ENCODE measurements at regions not wholly inside any gene's neighbourhood (a gene's known extent, or its start where the extent isn't known, plus 50 kb on each side); places are given as distances from the start of the nearest gene placed in this dataset.

DNA sequence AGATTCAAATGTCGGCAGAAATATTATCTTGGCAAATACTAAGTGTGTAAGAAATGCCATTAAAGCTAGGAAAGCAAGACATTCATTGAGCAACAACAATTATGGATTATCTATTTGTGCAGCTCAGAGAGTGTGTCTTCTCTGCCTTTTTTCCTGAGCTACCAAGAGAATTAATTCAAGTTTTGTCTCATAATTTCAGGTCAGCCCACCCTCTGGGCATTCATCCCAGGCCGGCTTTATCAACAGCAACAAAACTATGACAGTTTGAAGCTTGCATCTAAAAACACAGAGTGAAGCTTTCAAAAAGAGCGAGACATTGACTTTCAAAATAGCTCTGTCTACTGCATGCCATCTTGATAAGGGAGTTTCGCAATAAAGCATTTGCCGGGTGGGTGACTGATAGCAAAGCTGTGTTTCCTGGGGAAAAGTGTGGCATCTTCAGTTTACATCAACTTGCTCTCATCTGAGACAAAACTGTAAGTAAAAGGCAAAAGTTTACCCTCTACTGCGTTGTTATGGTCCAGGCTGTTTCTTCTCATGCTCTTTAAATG, 182.4 kb downstream of the IRX1 start:
- ChIA-PET CTCF (no interaction called here), POLR2A (no interaction called here)
- no peaks in the 10 kb centered on the region for H3K9me3 Mint-ChIP-seq
- H3K27me3 Mint-ChIP-seq, result no peaks in the 10 kb centered on the region
- DNase-seq, result no peak
- ATAC-seq (ENCODE audit: low read depth), result no peak
- intact Hi-C loops (cut with micrococcal nuclease), result no loop called here
- no peak overlapping the region for H3K4me3 Mint-ChIP-seq
- TF ChIP-seq, protein P1, sequence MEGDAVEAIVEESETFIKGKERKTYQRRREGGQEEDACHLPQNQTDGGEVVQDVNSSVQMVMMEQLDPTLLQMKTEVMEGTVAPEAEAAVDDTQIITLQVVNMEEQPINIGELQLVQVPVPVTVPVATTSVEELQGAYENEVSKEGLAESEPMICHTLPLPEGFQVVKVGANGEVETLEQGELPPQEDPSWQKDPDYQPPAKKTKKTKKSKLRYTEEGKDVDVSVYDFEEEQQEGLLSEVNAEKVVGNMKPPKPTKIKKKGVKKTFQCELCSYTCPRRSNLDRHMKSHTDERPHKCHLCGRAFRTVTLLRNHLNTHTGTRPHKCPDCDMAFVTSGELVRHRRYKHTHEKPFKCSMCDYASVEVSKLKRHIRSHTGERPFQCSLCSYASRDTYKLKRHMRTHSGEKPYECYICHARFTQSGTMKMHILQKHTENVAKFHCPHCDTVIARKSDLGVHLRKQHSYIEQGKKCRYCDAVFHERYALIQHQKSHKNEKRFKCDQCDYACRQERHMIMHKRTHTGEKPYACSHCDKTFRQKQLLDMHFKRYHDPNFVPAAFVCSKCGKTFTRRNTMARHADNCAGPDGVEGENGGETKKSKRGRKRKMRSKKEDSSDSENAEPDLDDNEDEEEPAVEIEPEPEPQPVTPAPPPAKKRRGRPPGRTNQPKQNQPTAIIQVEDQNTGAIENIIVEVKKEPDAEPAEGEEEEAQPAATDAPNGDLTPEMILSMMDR (IDR thresholded peaks at IDR 0.05), result no peak
- no peaks in the 10 kb centered on the region for H3K36me3 Mint-ChIP-seq (ENCODE audit: low read depth)
- H3K27ac Mint-ChIP-seq, result no peak overlapping the region
- no peaks in the 10 kb centered on the region for H3K4me1 Mint-ChIP-seq

DNA sequence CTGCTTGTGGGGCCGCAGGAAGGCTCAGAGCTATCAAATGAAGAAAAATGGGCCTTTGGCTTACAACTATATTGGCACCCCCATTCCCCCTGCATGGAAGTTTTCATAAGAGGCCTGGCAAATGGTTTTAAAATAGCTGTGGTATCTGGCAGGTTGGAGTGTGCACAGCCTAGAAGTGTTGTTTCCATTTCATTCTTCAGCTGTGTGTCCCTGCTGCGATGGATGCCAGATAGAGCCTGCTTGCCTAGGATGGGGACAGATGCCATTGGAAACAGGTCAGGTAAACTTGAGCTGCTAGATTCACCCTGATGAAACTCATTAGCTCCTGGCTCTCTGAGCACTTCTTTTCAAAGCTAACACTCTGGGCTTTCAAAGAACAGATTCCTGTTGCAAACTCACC, 183.3 kb downstream of the IRX1 start:
- Mint-ChIP-seq H3K4me1 (no peaks in the 10 kb centered on the region), H3K9me3 (no peaks in the 10 kb centered on the region), H3K27ac (no peak overlapping the region), H3K36me3 (ENCODE audit: low read depth) (no peaks in the 10 kb centered on the region), H3K4me3 (no peak overlapping the region), H3K27me3 (no peaks in the 10 kb centered on the region)
- intact Hi-C loops (cut with micrococcal nuclease), result no loop called here
- POLR2A ChIA-PET, result no interaction called here
- DNase-seq, result no peak
- no peak for ATAC-seq (ENCODE audit: low read depth)
- TF ChIP-seq, protein P1 (IDR thresholded peaks at IDR 0.05), result no peak
- CTCF ChIA-PET, result no interaction called here

DNA sequence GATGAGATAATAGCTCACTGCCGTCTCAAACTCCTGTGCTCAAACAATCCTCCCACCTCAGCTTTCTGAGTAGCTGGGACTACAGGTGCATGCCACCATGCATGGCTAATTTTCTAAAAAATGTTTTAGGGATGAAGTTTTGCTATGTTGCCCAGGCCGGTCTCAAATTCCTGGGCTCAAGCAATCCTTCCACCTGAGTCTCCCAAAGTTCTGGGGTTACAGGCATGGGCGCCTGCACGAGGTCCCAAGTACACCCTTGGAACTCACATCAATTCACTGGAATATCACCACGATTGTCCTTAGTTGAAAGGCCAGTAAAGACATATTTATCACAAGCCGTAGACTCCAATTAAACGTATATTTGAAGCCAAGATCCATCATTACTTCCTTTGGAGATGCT, 184.6 kb downstream of the IRX1 start:
- Mint-ChIP-seq H3K9me3 (no peaks in the 10 kb centered on the region), H3K27ac (no peak overlapping the region), H3K36me3 (ENCODE audit: low read depth) (no peaks in the 10 kb centered on the region), H3K27me3 (no peaks in the 10 kb centered on the region), H3K4me3 (no peak overlapping the region), H3K4me1 (no peaks in the 10 kb centered on the region)
- CTCF ChIA-PET, result no interaction called here
- intact Hi-C loops (cut with micrococcal nuclease), result no loop called here
- POLR2A ChIA-PET, result no interaction called here
- ATAC-seq (ENCODE audit: low read depth) (no peak), DNase-seq (no peak)
- TF ChIP-seq, protein P1 (IDR thresholded peaks at IDR 0.05), result no peak

DNA sequence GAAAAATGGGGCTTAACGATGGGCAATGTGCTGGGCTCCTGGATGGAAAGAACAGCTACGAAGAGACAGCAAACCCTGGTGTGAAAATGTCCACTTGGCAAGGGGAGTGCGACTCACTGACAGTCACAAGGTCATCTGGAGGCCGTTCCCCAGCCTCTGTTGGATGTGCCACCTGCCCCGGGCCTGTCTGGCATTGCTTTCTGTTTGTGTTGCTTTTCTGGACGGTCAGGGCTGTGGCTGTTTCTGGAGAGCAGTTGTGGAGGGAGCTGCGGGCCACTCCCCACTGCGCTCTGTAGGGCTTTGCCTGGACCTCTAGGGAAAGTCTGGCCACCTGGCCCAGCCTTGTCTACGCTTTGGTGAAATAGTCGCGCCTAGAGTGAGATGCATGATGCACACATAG, 185.3 kb downstream of the IRX1 start:
- H3K4me3 Mint-ChIP-seq, result no peak overlapping the region
- H3K27ac Mint-ChIP-seq, result no peak overlapping the region
- DNase-seq (no peak), ATAC-seq (ENCODE audit: low read depth) (no peak)
- TF ChIP-seq, protein P1 (IDR thresholded peaks at IDR 0.05), result no peak
- no peaks in the 10 kb centered on the region for H3K36me3 Mint-ChIP-seq (ENCODE audit: low read depth)
- intact Hi-C loops (cut with micrococcal nuclease), result no loop called here
- POLR2A ChIA-PET, result no interaction called here
- no peaks in the 10 kb centered on the region for H3K27me3 Mint-ChIP-seq
- no peaks in the 10 kb centered on the region for H3K4me1 Mint-ChIP-seq
- H3K9me3 Mint-ChIP-seq, result no peaks in the 10 kb centered on the region
- CTCF ChIA-PET, result no interaction called here

DNA sequence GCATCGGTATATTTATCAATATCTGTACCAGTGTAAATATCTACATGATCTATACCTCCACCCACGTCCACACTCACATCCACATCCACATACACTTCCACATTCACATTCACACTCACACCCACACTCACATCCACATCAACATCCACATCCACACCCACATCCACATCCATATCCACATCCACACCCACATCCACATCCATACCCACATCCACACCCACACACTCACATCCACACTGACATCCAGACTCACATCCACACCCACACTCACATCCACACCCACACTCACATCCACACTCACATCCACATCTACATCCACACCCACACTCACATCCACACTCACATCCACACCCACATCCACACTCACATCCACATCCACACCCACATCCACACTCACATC, 189.2 kb downstream of the IRX1 start:
- POLR2A ChIA-PET, result no interaction called here
- Mint-ChIP-seq H3K9me3 (no peaks in the 10 kb centered on the region), H3K36me3 (ENCODE audit: low read depth) (no peaks in the 10 kb centered on the region), H3K4me3 (no peak overlapping the region), H3K4me1 (no peaks in the 10 kb centered on the region), H3K27ac (no peak overlapping the region), H3K27me3 (no peaks in the 10 kb centered on the region)
- ATAC-seq (ENCODE audit: low read depth) (no peak), DNase-seq (no peak)
- CTCF ChIA-PET, result no interaction called here
- intact Hi-C loops (cut with micrococcal nuclease), result no loop called here
- TF ChIP-seq, protein P1 (IDR thresholded peaks at IDR 0.05), result no peak

All from activated B cell treated with CpG ODN at 0.5 μM for 24 hours (primary cell).